ENCODE measurements at regions not wholly inside any gene's neighbourhood (a gene's known extent, or its start where the extent isn't known, plus 50 kb on each side); places are given as distances from the start of the nearest gene placed in this dataset.

DNA sequence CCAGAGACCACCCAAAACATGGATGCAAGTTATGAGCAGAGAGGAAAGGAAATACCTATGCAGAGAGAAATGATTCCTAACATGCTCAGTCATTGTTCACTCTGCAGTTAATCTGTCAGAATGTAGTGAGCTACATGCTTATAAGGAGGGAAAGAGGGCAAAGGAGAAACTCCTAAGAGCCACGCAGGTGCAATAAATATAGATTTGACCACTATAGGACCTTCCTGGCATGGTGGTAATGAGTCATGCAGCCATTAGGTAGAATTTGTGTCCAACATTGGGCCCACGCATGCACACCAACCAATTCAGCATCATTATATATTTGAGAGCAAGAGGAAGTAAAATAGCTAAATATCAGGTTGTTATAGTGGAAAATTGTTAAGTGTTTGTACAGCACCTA, 699.9 kb downstream of the DSC3 start:
- TF ChIP-seq, protein P1, sequence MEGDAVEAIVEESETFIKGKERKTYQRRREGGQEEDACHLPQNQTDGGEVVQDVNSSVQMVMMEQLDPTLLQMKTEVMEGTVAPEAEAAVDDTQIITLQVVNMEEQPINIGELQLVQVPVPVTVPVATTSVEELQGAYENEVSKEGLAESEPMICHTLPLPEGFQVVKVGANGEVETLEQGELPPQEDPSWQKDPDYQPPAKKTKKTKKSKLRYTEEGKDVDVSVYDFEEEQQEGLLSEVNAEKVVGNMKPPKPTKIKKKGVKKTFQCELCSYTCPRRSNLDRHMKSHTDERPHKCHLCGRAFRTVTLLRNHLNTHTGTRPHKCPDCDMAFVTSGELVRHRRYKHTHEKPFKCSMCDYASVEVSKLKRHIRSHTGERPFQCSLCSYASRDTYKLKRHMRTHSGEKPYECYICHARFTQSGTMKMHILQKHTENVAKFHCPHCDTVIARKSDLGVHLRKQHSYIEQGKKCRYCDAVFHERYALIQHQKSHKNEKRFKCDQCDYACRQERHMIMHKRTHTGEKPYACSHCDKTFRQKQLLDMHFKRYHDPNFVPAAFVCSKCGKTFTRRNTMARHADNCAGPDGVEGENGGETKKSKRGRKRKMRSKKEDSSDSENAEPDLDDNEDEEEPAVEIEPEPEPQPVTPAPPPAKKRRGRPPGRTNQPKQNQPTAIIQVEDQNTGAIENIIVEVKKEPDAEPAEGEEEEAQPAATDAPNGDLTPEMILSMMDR (conservative IDR thresholded peaks at IDR 0.05; ENCODE audit: low read depth, low read length): no peak
- no peak for TF ChIP-seq EZH2 (IDR thresholded peaks at IDR 0.05; ENCODE audit: borderline replicate concordance, low read depth, low read length, poor library complexity, severe bottlenecking)

Measured in A673 (cell line).